Common myeloid progenitor, CD34-positive (primary cell): ENCODE measurements at regions not wholly inside any gene's neighbourhood (a gene's known extent, or its start where the extent isn't known, plus 50 kb on each side); places are given as distances from the start of the nearest gene placed in this dataset.

Experiments
- CTCF ChIA-PET: fragments of 350-600 bp; sonication (Branson Sonifier 250); formaldehyde crosslinking; loops from one replicate; lab custom pipeline; 2021; ENCODE audit warnings: antibody characterized with exemption; lab: Charles Lee
- POLR2A ChIA-PET: fragments of 350-600 bp; sonication (Branson Sonifier 250); formaldehyde crosslinking; loops from one replicate; lab custom pipeline; 2021; ENCODE audit warnings: antibody characterized with exemption; lab: Charles Lee
- DNase-seq, 3 donors: peaks; one replicate each; pipeline versions ENCODE4 v3.0.0 to v3.0.0-alpha.2; 2013
- H3K27ac ChIP-seq, 2 experiments: 1 replicate in 1 of 2; 2 replicates in 1 of 2; pipeline ENCODE4 v1.7.0; 2013; ENCODE audit warnings: inconsistent platforms in 2 of 2, low read length in 2 of 2, mild to moderate bottlenecking in 2 of 2, low read depth in 1 of 2, moderate library complexity in 1 of 2; ENCODE audit not compliant: severe bottlenecking in 2 of 2, insufficient read depth in 1 of 2, poor library complexity in 1 of 2
- H3K27me3 ChIP-seq, 5 experiments: replicated peaks in 2 of 5; 1 replicate in 3 of 5; 2 replicates in 2 of 5; pipeline versions ENCODE4 v1.6.1 to v1.7.0; 2013; ENCODE audit warnings: low read length in 4 of 5, mild to moderate bottlenecking in 2 of 5, moderate library complexity in 2 of 5, inconsistent platforms in 1 of 5; ENCODE audit not compliant: insufficient read depth in 5 of 5, control insufficient read depth in 4 of 5
- H3K36me3 ChIP-seq, 4 experiments: 1 replicate in 2 of 4; 2 replicates in 2 of 4; pipeline versions ENCODE4 v1.6.1 to v1.7.0; 2013; ENCODE audit warnings: low read length in 3 of 4, control low read depth in 1 of 4, mild to moderate bottlenecking in 1 of 4; ENCODE audit not compliant: control insufficient read depth in 4 of 4, insufficient read depth in 4 of 4
- H3K4me1 ChIP-seq, 4 experiments: 1 replicate in 3 of 4; 2 replicates in 1 of 4; pipeline versions ENCODE4 v1.6.1 to v1.7.1; 2013; ENCODE audit warnings: low read length in 3 of 4, mild to moderate bottlenecking in 3 of 4, control low read depth in 1 of 4, inconsistent platforms in 1 of 4, moderate library complexity in 1 of 4; ENCODE audit not compliant: control insufficient read depth in 4 of 4, insufficient read depth in 4 of 4; ENCODE audit errors: control extremely low read depth in 1 of 4
- H3K4me3 ChIP-seq, 7 experiments: 1 replicate in 4 of 7; 2 replicates in 3 of 7; pipeline versions ENCODE4 v1.5.1 to v1.7.0; 2013; ENCODE audit warnings: mild to moderate bottlenecking in 7 of 7, low read length in 6 of 7, moderate library complexity in 6 of 7, inconsistent platforms in 2 of 7, low read depth in 2 of 7, control low read depth in 1 of 7; ENCODE audit not compliant: insufficient read depth in 4 of 7, control insufficient read depth in 1 of 7; ENCODE audit errors: extremely low read depth in 1 of 7
- H3K9me3 ChIP-seq, 5 experiments: 1 replicate in 4 of 5; 2 replicates in 1 of 5; pipeline versions ENCODE4 v1.6.1 to v1.7.1; 2013; ENCODE audit warnings: low read length in 4 of 5, mild to moderate bottlenecking in 2 of 5, inconsistent platforms in 1 of 5, low read depth in 1 of 5, moderate library complexity in 1 of 5; ENCODE audit not compliant: control insufficient read depth in 4 of 5, insufficient read depth in 2 of 5; ENCODE audit errors: control extremely low read depth in 1 of 5
- WGBS: methylation state at CpG from one replicate; pipeline ENCODE4 v1.1.5; 2013; ENCODE audit not compliant: insufficient coverage; 5-methylcytosine and 5-hydroxymethylcytosine counted together

DNA sequence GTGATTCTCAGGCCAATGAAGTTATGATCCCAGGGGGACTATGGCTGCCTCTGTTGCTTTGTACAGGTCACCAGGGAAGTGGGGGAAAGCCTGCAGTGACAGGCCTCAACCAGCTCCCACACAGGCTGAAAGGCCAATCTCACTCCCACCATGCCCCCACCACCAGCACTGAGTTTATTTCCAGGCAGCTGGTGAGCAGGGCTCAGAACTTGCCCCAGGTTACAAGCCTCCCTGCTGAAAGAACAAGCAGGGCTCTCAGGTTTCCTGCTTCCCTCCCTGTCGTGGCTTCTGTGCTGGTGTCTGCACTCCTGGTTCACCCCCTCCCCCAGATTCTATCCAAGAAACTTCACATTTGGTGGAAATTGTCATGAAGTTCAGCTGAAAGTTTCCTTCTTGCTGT, 260.3 kb downstream of the CCDC59 start:
- H3K4me1 ChIP-seq = no peaks in the 10 kb centered on the region
- POLR2A ChIA-PET = no interaction called here
- CTCF ChIA-PET = no interaction called here
- H3K4me3 ChIP-seq = no peak overlapping the region
- no peak overlapping the region for H3K27ac ChIP-seq
- H3K36me3 ChIP-seq = no peaks in the 10 kb centered on the region
- 13% methylated on average over 1 of the region's 1 CpG for WGBS
- no peak for DNase-seq
- H3K27me3 ChIP-seq = no peaks in the 10 kb centered on the region
- peaks cover 0 to 4% (median 0%) of the 10 kb centered on the region in 5 experiments for H3K9me3 ChIP-seq

DNA sequence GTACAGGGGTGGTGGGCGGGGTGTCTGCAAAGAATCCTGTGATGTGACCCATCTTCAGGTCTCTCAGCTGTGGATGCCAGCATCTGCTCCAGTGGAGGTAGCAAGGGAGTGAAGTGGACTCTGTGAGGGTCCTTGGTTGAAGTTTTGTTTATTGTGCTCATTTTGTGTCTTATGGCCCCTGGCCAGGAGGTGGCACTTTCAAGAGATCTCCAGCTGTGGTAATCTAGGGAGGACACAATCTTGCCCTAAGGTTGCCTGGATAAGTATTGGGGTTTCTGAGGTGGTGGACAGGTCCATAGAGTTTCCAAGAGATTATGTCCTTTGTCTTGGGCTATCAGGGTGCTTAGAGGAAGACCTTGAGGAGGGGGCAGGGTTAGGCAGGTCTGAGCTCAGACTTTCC, 260.7 kb downstream of the CCDC59 start:
- Histone ChIP-seq H3K4me3 (no peak overlapping the region), H3K27ac (no peak overlapping the region), H3K36me3 (no peaks in the 10 kb centered on the region), H3K9me3 (peaks cover 0 to 4% (median 0%) of the 10 kb centered on the region in 5 experiments), H3K4me1 (no peaks in the 10 kb centered on the region), H3K27me3 (no peaks in the 10 kb centered on the region)
- CTCF ChIA-PET = no interaction called here
- WGBS = no CpG with 5 or more reads among the region's 1 CpG
- DNase-seq = no peak
- POLR2A ChIA-PET = no interaction called here

GRCh38 chr12:82090165-82090564, 268.0 kb downstream of the CCDC59 start:
- Histone ChIP-seq H3K9me3 (peaks cover 0 to 4% (median 0%) of the 10 kb centered on the region in 5 experiments), H3K36me3 (no peaks in the 10 kb centered on the region), H3K4me1 (no peaks in the 10 kb centered on the region), H3K27me3 (no peaks in the 10 kb centered on the region), H3K27ac (no peak overlapping the region), H3K4me3 (no peak overlapping the region)
- no peak for DNase-seq
- ChIA-PET POLR2A (no interaction called here), CTCF (no interaction called here)
- WGBS = no CpG with 5 or more reads among the region's 1 CpG

DNA sequence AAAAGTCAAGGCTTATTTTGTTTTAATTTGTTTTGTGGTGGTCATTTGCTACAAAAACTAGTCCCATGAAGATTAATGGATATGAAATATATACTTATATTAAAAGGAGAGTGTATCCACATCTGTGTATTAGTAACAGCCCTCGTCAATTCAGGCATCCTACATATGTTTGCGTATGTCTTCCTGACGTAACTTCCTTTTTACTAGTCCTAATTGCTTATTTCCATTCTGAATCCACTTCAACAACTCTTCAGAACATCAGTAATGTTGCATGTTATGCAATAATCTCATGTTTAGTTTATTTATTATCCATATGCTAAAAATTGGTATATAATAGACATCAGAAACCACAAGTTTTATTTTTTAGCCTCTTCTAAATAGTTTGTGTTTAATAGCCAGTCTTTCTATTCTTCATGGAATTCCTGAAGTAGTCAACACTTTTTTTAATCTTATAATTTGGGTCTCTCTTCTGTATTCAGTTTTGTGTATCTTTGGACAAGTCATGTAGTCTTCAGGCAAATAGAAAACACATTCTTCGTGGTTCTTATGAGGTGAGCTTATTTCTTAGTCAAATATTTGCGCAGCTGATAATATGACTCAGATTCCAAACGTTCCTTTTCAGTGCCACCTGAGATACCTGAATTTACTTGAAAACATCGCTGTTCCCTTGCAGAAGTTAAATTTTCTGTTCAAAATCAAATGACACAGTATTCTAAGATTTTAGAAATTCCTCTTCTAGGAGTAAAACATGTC, 268.6 kb downstream of the CCDC59 start:
- 84% methylated on average over 5 of the region's 7 CpGs for WGBS
- DNase-seq = no peak
- H3K4me3 ChIP-seq = no peak overlapping the region
- no peaks in the 10 kb centered on the region for H3K36me3 ChIP-seq
- no peak overlapping the region for H3K27ac ChIP-seq
- POLR2A ChIA-PET = no interaction called here
- CTCF ChIA-PET = no interaction called here
- no peaks in the 10 kb centered on the region for H3K27me3 ChIP-seq
- H3K4me1 ChIP-seq = no peaks in the 10 kb centered on the region
- peaks cover 0 to 4% (median 0%) of the 10 kb centered on the region in 5 experiments for H3K9me3 ChIP-seq

- ChIA-PET CTCF (no interaction called here), POLR2A (no interaction called here)
- no peak for DNase-seq
- peaks cover 0 to 2% (median 0%) of the 10 kb centered on the region in 5 experiments for H3K9me3 ChIP-seq
- no peak overlapping the region for H3K4me3 ChIP-seq
- H3K27me3 ChIP-seq = no peaks in the 10 kb centered on the region
- H3K27ac ChIP-seq = no peak overlapping the region
- no peaks in the 10 kb centered on the region for H3K4me1 ChIP-seq
- 84% methylated on average over 2 of the region's 3 CpGs for WGBS
- no peaks in the 10 kb centered on the region for H3K36me3 ChIP-seq
These were observed 275.7 kb downstream of the CCDC59 start for GRCh38 chr12:82082501-82082900.

DNA sequence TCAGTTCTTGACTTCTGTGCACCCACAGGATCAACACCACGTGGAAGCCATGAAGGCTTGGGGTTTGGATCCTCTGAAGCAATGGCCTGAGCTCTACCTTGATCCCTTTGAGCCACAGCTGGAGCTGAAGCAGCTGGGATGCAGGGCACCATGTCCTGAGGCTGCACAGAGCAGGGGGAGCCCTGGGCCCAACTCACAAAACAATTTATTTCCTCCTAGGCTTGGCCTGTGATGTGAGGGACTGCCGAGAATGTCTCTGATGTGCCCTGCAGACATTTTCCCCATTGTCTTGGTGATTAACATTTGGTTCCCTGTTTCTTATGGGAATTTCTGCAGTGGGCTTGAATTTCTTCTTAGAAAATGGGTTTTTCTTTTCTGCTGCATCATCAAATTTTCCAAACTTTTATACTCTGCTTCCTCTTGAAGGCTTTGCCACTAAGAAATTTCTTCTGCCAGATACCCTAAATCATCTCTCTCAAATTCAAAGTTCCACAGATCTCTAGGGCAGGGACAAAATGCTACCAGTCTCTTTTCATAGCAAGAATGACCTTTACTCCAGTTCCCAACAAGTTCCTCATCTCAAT, 288.2 kb downstream of the CCDC59 start:
- no peaks in the 10 kb centered on the region for H3K27me3 ChIP-seq
- no peak overlapping the region for H3K4me3 ChIP-seq
- H3K4me1 ChIP-seq = no peaks in the 10 kb centered on the region
- WGBS = 78% methylated on average over 1 of the region's 2 CpGs
- H3K36me3 ChIP-seq = no peaks in the 10 kb centered on the region
- ChIA-PET CTCF (no interaction called here), POLR2A (no interaction called here)
- DNase-seq = no peak
- H3K27ac ChIP-seq = no peak overlapping the region
- H3K9me3 ChIP-seq = no peaks in the 10 kb centered on the region

GRCh38 chr12:82058197-82058596, 299.0 kb upstream of the PPFIA2 start:
- DNase-seq = no peak
- H3K36me3 ChIP-seq = no peaks in the 10 kb centered on the region
- ChIA-PET POLR2A (no interaction called here), CTCF (no interaction called here)
- H3K27me3 ChIP-seq = no peaks in the 10 kb centered on the region
- no peaks in the 10 kb centered on the region for H3K4me1 ChIP-seq
- H3K27ac ChIP-seq = no peak overlapping the region
- H3K4me3 ChIP-seq = no peak overlapping the region
- WGBS = 73% methylated on average over 2 of the region's 3 CpGs
- H3K9me3 ChIP-seq = no peaks in the 10 kb centered on the region
